Thyroid gland (tissue), 4 donors: ENCODE measurements at regions not wholly inside any gene's neighbourhood (a gene's known extent, or its start where the extent isn't known, plus 50 kb on each side); places are given as distances from the start of the nearest gene placed in this dataset.

Experiments
- DNase-seq, 2 donors: peaks; one replicate each; pipeline ENCODE4 v3.0.0-alpha.2; 2019
- H3K27ac ChIP-seq, 3 donors: fragments of 200-600 bp; sonication (generic); 1 replicate in 2 of 3; 2 replicates in 1 of 3; pipeline ENCODE4 v1.5.1; 2016 to 2019; ENCODE audit warnings: mild to moderate bottlenecking in 1 of 3, moderate library complexity in 1 of 3
- H3K27me3 ChIP-seq: fragments of 200-600 bp; sonication (generic); one replicate; pipeline ENCODE4 v1.5.1; 2019
- H3K36me3 ChIP-seq, 2 donors: fragments of 200-600 bp; sonication (generic); one replicate each; pipeline ENCODE4 v1.5.1; 2016 to 2019
- H3K4me1 ChIP-seq, 2 donors: fragments of 200-600 bp; sonication (generic); one replicate each; pipeline ENCODE4 v1.5.1; 2017 to 2019
- H3K4me3 ChIP-seq, 3 donors: fragments of 200-600 bp; sonication (generic); replicated peaks in 1 of 3; 1 replicate in 2 of 3; 2 replicates in 1 of 3; pipeline ENCODE4 v1.5.1; 2016; ENCODE audit warnings: mild to moderate bottlenecking in 1 of 3
- H3K9me3 ChIP-seq: fragments of 200-600 bp; sonication (generic); one replicate; pipeline ENCODE4 v1.5.1; 2017
- CTCF ChIP-seq, 6 experiments: fragments of 200-600 bp in 3 of 6; fragments of 450-650 bp in 3 of 6; sonication (generic) in 3 of 6; IDR thresholded peaks; one replicate each; pipeline ENCODE4 v1.5.1; 2016 to 2019; ENCODE audit warnings: antibody characterized with exemption in 6 of 6, mild to moderate bottlenecking in 2 of 6, inconsistent platforms in 1 of 6, moderate library complexity in 1 of 6
- POLR2A ChIP-seq, 2 donors: fragments of 450-650 bp; IDR thresholded peaks; one replicate each; pipeline ENCODE4 v1.6.1; 2017; ENCODE audit warnings: antibody characterized with exemption in 2 of 2, mild to moderate bottlenecking in 2 of 2, moderate library complexity in 1 of 2
- WGBS, 2 donors: methylation state at CpG; one replicate each; pipeline ENCODE4 v1.1.5; 2017; 5-methylcytosine and 5-hydroxymethylcytosine counted together
- intact Hi-C: fragments of 100-400 bp; cut with DNase I; formaldehyde crosslinking; loops from one replicate; pipeline ENCODE4 v1.15.1; 2023

- H3K27me3 ChIP-seq, result no peaks in the 10 kb centered on the region
- H3K9me3 ChIP-seq, result no peaks in the 10 kb centered on the region
- TF ChIP-seq POLR2A (IDR thresholded peaks at IDR 0.05) (no peak), CTCF (IDR thresholded peaks at IDR 0.05) (no peak)
- intact Hi-C loops, result no loop called here
- 60 to 66% methylated on average over 3 of the region's 3 CpGs for WGBS, 2 donors
- DNase-seq, result no peak
- no peaks in the 10 kb centered on the region for H3K36me3 ChIP-seq
- H3K27ac ChIP-seq, result no peak overlapping the region
- no peaks in the 10 kb centered on the region for H3K4me1 ChIP-seq
- H3K4me3 ChIP-seq, result no peak overlapping the region
Measured at GRCh38 chr21:18138507-18138906, 106.1 kb upstream of the CHODL start.

- no peaks in the 10 kb centered on the region for H3K27me3 ChIP-seq
- no peaks in the 10 kb centered on the region for H3K36me3 ChIP-seq
- WGBS, 2 donors, result 65 to 73% methylated on average over 1 of the region's 1 CpG
- H3K4me3 ChIP-seq, result no peak overlapping the region
- DNase-seq, result no peak
- no peak overlapping the region for H3K27ac ChIP-seq
- TF ChIP-seq CTCF (IDR thresholded peaks at IDR 0.05) (no peak), POLR2A (IDR thresholded peaks at IDR 0.05) (no peak)
- H3K9me3 ChIP-seq, result no peaks in the 10 kb centered on the region
- intact Hi-C loops, result no loop called here
- H3K4me1 ChIP-seq, result no peaks in the 10 kb centered on the region
Measured at GRCh38 chr21:18129526-18129925, 115.1 kb upstream of the CHODL start.

DNA sequence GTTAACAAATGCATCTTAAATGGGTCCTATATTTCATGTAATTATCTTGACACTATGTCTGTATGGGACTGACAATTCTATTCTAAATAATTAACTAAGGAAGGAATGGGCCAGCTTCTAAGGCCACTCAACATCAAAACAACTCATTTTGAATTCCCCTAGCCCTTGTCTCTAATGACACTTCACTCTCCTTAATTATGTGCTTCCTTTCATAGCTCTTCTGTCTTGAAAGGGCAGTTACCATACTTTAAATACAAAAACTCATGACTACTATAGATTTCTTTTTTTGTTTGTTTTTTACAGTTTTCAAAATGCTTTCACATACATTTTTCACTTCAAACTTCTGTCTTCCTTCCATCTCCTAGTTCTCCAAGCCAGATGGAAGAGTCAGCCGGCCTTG lies 126.1 kb upstream of the CHODL start:
- WGBS, 2 donors, result 69 to 85% methylated on average over 1 of the region's 1 CpG
- no peaks in the 10 kb centered on the region for H3K9me3 ChIP-seq

GRCh38 chr21:18117176-18117575 lies 127.5 kb upstream of the CHODL start:
- intact Hi-C loops, result no loop called here
- TF ChIP-seq POLR2A (IDR thresholded peaks at IDR 0.05) (no peak), CTCF (IDR thresholded peaks at IDR 0.05) (no peak)
- no peaks in the 10 kb centered on the region for H3K36me3 ChIP-seq

More for the DNA sequence above, 126.1 kb upstream of the CHODL start:
- Histone ChIP-seq H3K27ac (no peak overlapping the region), H3K4me3 (no peak overlapping the region), H3K4me1 (no peaks in the 10 kb centered on the region), H3K36me3 (no peaks in the 10 kb centered on the region), H3K27me3 (no peaks in the 10 kb centered on the region)
- no peak for TF ChIP-seq CTCF (IDR thresholded peaks at IDR 0.05)
- no peak for TF ChIP-seq POLR2A (IDR thresholded peaks at IDR 0.05)
- intact Hi-C loops, result no loop called here
- DNase-seq, result no peak

DNA sequence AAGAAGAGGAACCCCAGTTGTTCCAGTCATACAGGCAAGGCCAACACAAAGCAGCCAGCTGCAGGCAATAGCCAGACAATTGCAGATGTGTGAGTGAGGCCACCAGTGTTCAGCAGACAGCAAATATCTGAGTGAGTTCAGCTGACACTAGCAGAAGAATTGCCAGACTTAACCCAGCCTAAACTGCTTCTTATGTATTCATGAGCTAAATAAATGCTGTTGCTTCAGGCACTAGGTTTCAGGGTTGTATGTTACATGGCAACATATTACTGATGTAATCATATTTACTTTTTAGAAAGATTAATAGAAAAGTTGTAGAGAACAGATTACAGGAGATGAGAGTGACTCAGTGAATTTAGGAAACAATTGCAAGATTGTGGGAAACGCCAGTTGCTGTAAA lies 129.8 kb upstream of the CHODL start:
- Histone ChIP-seq H3K27me3 (no peaks in the 10 kb centered on the region), H3K27ac (no peak overlapping the region), H3K9me3 (no peaks in the 10 kb centered on the region), H3K4me3 (no peak overlapping the region), H3K36me3 (no peaks in the 10 kb centered on the region), H3K4me1 (no peaks in the 10 kb centered on the region)
- intact Hi-C loops, result no loop called here
- no peak for DNase-seq
- TF ChIP-seq POLR2A (IDR thresholded peaks at IDR 0.05), result no peak
- no peak for TF ChIP-seq CTCF (IDR thresholded peaks at IDR 0.05)
- 76 to 85% methylated on average over 1 of the region's 1 CpG for WGBS, 2 donors

More at GRCh38 chr21:18117176-18117575, 127.5 kb upstream of the CHODL start:
- Histone ChIP-seq H3K27ac (no peak overlapping the region), H3K4me3 (no peak overlapping the region), H3K4me1 (no peaks in the 10 kb centered on the region), H3K9me3 (no peaks in the 10 kb centered on the region), H3K27me3 (no peaks in the 10 kb centered on the region)
- 59 to 86% methylated on average over 1 of the region's 1 CpG for WGBS, 2 donors
- DNase-seq, result no peak
